ENCODE measurements at regions not wholly inside any gene's neighbourhood (a gene's known extent, or its start where the extent isn't known, plus 50 kb on each side); places are given as distances from the start of the nearest gene placed in this dataset.
"Not testable (repeated sequence)": the region's sequence is repeated elsewhere in the genome, so short reads cannot be mapped to it uniquely, and the experiment has no call there.

- no peak for DNase-seq
Observed at GRCh38 chrX:16067886-16068515, 55.4 kb upstream of the GRPR start.

DNA sequence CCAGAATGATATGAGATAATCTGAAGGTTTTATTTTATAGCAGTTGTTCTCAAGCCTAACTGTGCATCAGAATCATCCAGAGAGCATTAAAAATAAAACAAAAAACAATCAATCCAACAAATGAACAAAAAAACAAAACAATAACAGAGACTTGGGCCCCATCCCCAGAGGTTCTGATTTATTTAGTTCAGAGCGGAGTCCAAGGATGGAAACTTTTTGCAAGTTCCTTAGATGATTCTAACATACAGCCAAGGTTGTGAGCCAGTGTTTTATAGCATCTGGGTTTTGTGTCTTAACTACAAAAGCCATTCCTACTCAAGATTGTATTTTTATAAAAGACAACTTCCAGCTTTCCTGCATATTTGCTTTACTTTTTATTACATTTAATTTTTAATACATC lies 59.4 kb upstream of the GRPR start:
- DNase-seq, result no peak

DNA sequence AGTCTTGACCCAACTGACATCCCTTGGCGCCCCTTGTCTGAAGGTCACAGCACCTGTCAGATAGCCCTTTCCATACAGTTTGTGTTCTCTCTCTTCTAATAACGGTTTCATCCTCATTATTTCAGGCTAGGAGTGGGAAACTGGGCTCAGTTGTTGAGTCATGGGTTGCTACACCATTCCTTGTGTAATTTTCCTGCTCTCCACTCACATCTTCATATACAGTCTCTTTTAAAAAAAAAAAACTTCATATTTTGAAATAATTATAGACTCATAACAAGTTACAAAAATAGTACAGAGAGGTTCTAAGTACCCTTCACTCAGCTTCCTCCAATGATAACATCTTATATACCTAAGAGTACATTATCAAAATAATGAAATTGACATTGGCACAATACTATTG lies 60.2 kb upstream of the GRPR start:
- no peak for DNase-seq

DNA sequence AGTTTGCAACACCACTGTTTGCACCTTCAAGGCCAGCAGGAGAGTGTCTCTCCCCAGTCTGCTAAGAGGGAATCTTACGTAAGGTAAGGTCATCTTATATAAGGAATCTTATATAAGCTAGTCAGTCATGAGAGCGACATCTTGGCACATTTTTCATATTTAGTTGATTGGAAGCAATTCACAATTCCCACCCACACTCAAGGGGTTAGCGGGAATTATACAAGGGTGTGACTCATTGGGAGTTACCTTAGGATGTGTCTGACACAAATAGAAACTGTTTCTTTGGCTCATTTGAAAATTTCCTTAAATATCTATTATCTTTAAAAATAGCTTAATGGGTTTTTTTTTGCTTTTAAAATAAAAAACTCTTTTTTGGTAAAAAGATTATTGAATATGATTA lies 62.1 kb upstream of the GRPR start:
- DNase-seq, result no peak

DNA sequence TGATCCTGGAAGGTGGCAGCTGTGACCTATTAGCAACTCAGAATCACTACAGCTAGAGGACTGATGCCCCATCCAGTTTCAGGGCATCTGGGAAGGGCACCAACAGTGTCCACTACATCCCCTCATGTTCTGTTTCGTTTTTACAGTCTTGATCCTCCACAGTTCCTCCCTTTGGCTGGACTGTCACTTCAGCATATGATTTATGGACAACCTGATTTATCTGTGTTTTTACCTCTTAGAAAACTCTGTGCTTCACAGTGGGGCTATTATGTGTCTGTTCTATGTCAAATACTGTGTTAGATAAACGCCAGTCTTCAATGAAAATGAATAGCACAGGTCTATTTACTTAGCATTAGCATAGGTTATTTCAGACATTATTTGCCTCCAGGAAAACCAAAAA lies 63.1 kb upstream of the GRPR start:
- no peak for DNase-seq

DNA sequence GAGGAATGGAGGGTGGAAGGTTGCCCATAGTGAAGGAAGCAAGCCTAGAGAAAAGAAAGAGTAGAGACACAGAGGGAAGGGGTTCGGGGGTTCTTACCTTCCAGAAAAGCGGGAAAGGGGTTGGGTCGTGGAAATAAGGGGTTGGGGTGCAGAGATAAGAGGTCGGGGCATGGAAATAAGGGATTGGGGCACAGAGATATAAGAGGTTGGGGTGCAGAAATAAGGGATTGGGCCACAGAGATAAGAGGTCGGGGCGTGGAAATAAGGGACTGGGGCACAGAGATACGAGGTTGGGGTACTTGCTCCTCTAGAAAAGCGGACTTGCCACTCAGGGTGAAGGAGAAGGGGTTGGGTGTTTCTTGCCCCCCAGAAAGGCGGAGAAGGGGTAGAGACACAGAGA lies 74.2 kb upstream of the GRPR start:
- DNase-seq, result not testable (repeated sequence)

GRCh38 chrX:16042980-16043379 lies 80.4 kb upstream of the GRPR start:
- no peak for DNase-seq

GRCh38 chrX:16039834-16040233 lies 83.5 kb upstream of the GRPR start:
- no peak for DNase-seq

- no peak for DNase-seq
Observed at GRCh38 chrX:16039363-16039762, 84.0 kb upstream of the GRPR start.

GRCh38 chrX:16033331-16033730 lies 90.0 kb upstream of the GRPR start:
- no peak for DNase-seq

- DNase-seq, result no peak
Observed at GRCh38 chrX:16028576-16028975, 94.8 kb upstream of the GRPR start.

DNA sequence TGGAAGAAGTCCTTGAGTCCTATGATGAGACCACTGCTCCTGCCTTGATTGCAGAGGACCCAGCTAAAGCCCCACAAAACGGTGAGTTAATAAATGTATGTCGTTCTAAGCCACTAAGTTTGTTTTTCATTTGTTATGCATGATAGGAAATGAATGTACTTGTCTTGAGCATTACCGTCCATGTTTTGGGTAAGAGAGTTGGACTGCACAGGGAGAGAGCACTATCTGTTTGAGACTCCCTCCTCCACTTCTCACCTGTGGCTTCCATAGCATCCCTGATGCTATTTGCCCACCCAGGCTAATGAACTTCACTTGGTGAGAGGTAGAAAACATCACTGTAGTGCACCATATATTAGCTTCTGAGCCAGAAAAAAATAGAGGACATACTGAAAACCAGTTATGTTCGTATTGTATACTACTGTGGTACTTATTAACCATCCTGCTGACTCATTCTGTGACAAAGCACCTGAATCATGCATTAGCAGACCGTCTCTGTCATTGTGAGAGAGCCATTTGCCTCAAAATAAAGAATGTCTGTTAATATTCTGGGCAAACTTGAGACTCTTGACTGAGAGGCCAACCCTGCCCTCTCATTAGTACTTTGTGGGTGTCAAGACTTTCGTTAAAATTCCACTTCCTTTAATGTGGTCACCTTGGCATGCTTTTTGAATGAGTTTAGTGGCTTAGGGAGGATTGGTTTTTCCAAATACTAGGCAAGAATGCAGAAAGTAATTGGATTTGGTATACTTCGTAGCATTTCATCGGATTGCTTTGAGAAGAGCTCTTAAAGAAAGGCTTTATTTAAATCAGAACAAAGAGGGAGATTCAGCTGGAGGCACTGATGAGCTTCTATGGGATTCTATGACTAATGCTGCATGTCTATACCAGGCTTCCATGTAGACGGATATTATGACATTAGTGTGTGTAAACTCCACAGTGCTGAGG lies 99.3 kb upstream of the GRPR start:
- DNase-seq, result no peak

- no peak for DNase-seq
Observed at GRCh38 chrX:16022580-16023200, 100.7 kb upstream of the GRPR start.

GRCh38 chrX:16018291-16018690 lies 105.1 kb upstream of the GRPR start:
- no peak for DNase-seq

DNA sequence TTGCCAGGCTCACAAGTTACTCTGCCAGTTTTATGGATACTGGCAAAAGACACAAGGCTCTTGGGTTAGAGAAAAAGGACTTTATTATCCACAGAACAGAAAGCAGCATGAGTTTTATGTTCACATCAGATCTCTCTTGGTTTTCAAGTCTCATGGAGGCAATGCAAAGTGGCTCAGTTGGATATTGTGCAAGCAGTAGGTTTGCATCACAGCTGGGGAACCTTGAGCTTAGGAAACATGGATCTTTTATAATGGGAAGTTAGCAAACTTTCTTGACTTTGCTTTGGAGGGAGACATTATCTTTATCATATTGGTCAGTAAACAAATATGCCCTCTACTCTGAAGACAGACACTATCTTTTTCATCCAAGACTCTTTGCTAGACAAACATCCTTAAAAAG lies 109.2 kb upstream of the GRPR start:
- DNase-seq, result no peak

DNA sequence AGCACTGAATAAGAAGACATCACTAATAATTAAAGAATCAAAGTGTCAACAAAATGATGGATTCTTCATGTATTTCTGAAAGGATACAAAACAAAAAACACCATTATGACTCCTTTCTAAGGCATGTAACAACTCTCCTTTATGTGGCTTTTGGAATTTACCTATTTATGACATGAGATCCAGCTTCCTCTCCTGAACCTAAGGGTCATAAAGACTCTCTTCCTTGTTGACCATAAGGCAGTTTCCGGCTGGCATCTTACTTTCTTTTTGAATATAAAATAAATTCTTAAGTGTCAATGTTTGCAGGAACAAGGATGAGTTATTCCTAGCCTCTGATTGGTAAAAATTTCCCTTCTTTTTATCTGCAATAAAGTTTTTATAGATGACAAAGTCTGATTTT lies 111.1 kb upstream of the GRPR start:
- no peak for DNase-seq

DNA sequence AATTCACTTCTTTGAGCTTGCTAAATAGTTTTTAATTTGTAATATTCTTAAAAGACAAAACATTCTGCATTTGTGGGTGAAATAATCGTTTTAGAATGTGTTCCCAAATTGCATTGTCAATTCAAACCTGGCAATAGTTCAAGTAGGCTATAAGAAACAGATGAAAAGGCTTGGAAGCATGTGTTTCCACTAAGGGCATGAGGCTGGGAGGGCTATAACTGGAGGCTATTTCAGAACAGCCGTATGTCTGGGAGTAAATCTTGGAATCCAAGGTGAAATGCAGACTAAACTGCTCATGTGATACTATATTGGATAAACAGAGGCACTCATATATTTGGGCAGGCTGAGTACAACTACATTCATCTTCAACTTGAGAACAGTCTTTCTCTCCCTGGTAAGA lies 117.4 kb upstream of the GRPR start:
- DNase-seq, result no peak

DNA sequence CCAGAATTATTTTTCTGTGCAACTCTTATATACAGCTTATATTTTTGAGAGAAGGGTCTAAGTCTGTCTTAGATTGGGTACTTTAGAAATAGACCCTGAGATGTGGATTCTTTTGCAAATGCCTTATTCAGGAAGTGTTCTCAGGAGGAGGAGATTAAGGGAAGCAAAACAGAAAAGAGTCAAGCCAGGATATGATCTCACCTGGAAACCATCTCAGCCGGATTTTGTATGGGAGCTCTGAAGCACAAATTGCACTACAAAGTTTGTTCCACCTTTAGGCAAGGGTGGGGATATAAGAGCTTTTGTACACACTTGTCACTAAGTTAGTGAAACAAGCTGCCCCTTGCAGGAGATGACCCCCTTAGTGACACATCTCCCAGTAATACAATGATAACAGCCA lies 121.2 kb upstream of the GRPR start:
- DNase-seq, result no peak

DNA sequence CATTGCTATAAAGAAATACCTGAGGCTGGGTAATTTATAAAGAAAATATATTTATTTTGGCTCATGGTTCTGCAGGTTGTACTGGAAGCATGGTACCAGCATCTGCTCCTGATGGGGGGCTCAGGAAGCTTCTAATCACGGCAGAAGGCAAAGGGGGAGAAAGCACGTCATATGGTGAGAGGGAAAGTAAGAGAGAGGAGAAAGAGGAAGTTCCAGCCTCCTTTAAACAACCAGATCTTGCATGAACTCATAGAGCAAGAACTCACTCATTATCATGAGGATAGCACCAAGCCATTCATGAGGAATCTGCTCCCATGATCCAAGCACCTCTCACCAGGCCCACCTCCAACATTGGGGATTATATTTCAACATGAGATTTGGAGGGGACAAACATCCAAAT lies 125.0 kb upstream of the GRPR start:
- DNase-seq, result no peak

GRCh38 chrX:15989716-15990115 lies 133.6 kb upstream of the GRPR start:
- no peak for DNase-seq

DNA sequence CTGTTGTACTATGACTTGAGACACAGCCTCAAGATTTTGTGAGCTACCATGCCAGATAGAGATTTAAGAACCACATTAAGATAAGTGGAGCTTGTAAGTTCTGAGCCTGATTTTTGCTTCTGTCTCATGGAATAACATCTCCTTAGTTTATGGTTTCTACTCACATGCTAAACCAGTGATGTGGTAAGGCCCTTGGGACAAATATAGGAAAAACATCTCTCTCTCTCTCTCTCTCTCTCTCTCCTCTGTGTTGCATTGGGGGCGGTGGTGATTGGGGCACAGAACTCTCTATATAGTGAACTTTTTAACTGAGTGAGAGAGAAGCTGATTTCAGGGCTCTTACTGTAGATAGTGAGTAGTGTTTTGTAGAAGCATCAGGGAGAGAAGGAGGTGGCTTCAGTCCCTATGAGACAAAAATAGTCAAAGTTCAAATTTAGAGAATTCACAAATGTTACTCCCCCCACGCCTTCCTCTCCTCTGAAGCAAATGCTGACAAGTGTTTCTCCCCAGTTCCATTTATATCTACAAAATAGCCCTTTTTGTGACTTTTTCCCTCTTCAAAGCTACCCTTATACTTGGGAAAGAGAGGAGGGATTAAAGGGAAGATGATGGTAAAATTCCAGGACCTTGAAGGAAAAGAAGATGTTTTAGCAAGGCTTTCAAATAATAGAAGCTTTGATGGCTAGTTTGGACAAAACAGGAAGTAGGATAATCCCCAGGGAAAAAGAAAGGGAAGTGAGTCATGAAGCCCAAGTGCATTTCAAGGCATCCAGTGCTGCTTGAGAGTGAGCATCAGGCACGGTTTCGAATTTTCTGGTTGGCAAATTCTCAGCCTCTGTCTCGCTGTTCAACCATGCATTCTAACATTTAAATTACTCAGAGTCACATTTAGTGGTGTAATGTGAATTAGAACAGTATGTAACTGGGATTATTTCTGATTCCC lies 134.3 kb upstream of the AP1S2 start:
- no peak for DNase-seq

- no peak for DNase-seq
Observed at GRCh38 chrX:15985937-15986336, 131.3 kb upstream of the AP1S2 start.

DNA sequence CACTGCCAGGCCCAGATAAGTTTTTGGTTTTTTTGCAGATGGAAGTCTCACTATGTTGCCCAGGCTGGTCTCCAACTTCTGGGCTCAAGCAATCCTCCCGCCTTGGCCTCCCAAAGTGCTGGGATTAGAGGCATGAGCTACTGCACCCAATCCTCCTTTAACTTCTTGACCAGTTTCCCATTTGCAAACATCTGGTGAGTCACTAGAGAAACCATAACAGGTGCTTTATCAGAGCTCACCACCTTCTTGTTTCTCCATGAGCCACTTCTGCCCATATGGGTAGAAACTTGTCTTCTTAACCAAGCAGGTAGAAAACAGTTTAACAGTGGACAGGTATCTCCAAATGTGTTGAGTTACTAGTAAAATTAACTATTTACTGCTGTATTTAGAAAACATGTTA lies 128.4 kb upstream of the AP1S2 start:
- no peak for DNase-seq
